NOMO-1 (cell line): ENCODE measurements at regions not wholly inside any gene's neighbourhood (a gene's known extent, or its start where the extent isn't known, plus 50 kb on each side); places are given as distances from the start of the nearest gene placed in this dataset.
"Not testable (repeated sequence)": the region's sequence is repeated elsewhere in the genome, so short reads cannot be mapped to it uniquely, and the experiment has no call there.

Experiments used
- DNase-seq, 2 experiments: peaks; one replicate each; lab custom pipeline; 2025; ENCODE audit not compliant: unreplicated experiment in 2 of 2; lab: John Stamatoyannopoulos, UW

DNA sequence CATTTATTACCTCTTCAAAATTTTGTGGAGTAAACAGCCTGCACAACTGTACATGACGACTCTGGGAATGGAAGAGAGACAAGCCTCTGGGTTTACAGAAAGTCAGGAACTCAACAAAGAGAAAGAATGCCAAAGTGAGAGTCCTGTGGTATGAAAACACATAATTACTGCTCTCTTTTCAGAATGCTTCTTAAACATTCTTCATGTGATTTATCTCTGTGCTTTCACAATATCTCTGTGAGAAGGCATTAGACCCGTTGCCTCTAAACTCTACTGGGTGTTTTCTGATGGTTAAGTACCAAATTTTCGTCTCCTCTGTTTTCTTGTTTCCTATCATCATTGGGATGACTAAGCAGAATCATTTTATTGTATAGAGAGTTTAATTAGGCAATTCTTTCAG lies 966.6 kb upstream of the SLIT2 start:
- DNase-seq: no peak

DNA sequence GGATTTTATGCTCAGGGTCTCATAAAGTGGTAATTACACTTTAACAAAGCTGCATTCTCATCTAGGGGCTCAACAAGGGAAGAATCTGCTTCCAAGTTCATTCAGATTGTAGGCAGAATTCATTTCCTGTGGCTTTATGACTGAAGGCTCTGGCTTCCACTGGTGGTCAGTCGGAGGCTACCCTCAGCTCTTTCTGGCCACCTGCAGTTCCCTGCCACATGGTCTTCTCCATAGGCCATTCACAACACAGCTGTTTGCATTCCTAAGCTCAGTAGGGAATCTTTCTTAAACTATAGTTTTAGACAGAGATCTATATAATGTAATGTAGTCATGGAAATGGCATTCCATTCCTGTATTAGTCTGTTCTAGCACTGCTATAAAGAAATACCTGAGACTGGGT lies 973.0 kb upstream of the SLIT2 start:
- DNase-seq: no peak

DNA sequence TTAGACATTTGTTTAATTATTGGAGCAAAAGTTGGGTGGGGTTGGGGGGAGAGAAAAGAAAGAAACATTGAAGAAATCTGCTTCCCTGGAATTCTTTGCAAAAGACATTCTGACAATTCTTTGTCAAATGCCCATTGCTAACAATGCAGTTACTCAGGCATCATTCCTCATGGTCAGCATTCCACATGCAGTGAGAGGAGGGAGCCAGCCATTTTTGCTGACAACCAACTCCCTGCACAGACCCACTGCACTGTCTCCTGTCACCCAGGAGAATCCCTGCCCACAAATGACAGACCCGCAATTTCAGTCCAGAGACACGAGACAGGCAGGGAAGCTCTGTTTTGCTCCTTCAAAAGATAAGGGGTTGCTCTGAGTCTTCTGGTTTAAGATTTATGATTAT lies 985.1 kb upstream of the SLIT2 start:
- no peak for DNase-seq

DNA sequence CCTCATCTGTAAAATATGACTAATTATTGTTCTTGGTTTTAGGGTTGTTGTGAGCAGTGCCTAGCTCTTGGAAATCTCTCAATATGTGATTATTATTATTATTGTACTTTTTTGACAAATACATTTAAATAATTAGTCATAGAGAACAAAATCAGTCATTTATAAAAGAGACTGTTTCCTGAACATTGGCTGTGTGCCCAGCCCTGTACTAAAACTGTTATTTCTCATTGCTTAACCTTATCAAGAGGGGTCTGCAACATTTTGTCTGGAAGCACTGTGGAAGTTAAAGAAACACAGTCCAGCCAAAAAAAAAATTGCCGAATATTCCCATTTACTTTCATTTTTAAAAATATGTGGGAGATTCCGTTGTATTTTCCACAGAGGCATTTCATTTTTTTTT lies 989.2 kb upstream of the SLIT2 start:
- no peak for DNase-seq

DNA sequence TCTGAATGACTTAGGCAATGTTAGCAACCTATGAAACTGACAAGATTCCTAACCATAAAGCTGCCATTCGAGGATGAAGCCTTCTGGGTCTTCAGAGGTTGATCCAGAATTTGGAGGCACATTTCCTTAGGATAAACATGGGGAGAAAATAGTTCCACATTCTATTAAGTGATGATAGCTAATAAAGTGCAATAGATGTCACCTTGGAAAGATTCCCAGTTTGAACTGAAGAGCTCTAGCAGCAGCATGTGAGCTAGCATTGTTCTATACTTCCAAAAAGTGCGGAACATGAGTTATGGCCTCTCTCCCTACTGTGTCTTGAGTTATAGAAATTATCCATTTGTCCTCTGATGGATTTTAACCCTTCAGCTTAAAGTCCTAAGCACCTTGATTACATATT lies 991.4 kb upstream of the SLIT2 start:
- DNase-seq: no peak

DNA sequence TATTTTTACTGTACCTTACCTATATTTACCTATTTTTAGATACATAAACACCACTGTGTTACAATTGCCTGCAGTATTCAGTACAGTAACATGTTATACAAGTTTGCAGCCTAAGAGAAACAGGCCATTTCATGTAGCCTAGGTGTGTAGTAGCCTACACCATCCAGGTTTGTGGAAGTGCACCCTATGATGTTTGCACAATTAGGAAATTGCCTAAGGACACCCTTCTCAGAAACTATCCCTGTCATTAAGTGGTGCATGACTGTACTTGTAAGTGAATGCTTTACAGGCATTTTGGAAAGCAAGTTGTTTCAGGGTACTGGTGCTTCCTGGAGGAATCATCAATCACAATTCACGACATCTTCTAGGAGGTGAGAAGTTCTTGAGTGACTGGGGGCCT lies 991.8 kb upstream of the SLIT2 start:
- no peak for DNase-seq

DNA sequence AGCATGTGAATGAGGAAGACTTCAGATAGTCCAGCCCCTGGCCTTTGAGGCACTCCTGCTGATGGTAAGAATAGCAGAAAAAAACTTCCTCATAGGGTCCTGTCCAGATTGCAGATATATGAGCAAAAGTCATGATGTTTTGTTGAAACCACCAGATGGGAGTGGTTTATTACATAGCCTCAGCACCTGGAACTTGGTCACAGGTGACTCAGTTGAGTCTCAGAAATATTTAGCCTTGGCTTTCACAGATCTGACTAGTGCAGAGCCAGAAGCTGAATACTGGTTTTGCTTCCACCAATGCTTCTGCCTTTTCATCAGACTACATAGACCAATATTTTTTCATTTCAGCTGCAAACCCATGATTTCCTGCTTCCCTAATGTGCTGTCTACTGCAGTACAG lies 994.9 kb upstream of the SLIT2 start:
- DNase-seq: no peak

DNA sequence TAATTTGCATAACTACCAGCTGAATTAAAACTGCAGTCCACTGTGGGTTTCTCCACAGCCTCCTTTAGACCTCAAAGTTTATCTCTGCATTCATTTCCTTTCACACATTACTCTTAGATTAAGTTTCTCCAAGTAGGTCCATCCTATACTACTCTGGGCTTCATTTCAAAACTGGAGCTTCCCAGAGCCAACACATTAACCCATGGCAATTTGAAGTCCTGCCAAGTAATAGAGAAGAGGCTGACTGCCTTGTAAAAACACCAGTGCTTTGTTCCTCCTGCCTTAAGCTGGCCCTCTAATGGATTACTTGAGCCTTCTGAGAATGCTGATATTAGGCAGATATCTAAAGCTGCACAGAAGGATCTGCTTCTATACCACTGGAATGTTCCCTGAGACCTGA lies 997.2 kb upstream of the SLIT2 start:
- DNase-seq: no peak

DNA sequence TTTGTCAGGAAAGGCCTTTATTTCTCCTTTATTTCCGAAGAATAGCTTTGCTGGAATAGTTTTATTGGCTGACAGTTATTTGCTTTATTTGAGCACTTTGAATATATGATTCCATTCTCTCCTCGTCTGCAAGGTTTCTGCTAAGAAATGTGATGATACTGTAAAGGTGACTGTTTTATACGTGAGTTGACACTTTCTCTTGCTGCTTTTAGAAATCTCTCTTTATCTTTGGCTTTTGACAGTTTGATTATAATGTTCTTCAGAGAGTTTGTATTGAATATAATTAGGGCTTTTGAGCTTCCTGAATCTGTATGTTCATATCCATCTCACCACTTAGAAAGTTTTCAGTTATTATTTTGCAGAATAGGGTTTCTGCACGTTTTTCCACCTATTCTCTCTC lies 1003.7 kb upstream of the SLIT2 start:
- no peak for DNase-seq

DNA sequence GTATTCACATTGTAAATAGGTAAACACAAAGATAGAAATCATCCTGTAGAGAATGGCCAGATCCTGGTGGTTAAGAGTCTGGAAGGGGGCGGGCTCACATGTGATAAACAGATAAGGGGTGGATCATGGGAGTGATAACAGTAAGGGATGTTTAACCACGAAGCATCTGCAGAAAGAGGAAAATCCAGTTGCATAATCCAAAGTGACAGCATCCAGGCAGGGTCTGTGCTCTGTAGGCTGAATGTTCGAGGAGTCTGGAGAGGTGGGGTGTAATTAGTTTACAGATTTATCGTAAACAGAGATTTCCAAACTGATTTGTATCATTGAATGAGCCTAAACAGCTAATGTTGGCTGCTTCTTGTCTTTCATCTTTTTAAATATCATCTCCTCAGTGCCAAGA lies 1009.8 kb upstream of the SLIT2 start:
- no peak for DNase-seq

DNA sequence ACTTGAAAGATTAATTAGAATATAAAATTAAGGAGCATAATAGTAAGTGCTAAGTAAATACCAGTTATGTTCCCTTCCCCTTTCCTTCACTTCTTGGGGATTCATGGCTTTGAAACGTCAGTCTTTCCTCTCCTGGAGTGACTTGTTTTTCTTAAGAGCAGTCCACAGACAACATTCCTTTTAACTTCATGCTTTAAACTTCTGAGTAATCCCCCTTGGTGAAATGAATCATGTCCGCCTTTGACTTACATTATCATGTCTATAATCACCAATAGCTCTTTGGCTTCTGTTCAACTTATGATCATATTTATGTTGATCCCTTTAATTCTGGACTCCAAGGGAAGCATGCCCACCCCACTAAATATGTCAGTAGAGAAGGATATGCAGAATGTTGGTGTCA lies 1012.1 kb upstream of the SLIT2 start:
- DNase-seq: no peak

DNA sequence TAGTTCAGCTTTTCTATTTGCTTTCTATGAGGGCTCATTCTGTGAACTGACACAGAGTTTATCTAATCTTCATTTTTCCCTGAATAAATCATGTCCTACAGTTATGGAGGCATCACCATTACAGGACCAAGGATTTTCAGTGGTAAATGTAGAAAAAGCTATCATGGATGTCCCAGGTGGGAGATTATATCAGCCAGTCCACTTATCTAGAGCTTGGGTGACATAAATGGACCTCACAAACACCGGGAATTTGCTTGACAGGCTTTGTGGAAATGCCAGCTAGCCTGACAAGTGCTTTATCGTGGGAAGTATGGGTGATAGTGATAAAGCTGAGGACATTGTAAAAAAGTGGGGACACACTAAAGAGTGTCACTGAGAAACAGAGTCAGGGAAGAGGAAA lies 1015.2 kb upstream of the SLIT2 start:
- DNase-seq: no peak

DNA sequence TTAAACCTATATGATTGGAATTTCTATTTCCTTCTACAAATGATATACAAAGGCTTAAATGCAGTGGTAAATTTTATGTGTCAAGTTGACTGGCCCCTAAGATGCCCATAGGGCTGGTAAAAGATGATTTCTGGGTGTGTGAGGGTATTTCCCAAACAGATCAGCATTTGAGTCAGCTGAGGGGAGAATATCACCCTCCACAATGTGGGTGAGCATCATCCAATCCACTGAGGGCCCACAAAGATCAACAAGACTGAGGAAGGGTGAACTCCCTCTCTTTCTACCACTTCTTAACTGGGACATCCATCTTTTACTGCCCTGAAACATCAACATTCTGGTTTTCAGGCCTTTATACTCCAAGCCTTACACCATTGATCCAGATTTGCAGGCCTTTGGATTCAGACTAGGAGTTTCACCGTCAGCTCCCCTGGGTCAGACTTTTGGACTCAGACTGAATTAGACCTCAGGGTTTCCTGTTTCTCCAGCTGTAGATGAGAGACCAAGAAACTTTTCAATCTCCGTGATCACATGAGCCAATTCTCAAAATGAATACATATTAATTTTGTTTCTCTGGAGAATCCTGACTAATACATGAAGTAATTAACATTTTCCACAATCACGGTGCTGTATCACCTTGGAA lies 1020.7 kb upstream of the SLIT2 start:
- no peak for DNase-seq

DNA sequence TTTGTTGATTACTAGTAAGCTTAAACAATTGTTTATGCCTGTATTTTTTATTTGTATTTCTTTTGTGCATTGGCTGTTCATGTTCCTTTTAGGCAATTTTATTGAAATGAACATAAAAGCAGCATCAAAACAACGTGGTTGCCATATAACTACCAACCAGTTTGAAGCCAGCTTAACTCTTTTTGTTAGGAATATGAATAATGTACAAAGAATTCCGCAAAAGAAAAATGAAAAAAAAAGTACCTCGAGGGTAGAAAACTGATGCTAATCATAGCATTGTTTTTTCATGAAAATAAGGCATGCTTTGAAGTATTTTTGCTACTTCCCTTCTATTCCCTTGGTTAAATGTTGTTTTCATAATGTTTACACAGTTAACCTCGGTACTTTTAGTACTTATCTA lies 1024.0 kb upstream of the SLIT2 start:
- DNase-seq: no peak

DNA sequence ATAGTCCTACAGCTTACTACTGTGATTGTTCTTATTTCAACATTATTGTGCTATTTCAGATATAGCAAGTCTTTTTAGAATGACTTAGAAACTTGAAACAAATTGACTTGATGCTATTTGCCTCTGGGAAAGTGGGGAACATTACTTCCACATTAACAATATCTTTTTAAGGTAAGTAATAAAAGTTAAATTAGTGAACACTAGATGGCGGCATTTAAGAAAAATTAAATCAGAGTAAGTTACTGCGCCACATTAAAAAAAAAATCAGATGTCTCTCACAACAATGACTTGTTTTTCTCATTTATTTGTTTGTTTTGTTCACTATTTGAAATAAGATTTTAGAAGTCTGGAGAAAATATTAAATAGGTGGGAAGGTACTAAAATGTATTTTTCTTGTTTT lies 1026.9 kb upstream of the SLIT2 start:
- DNase-seq: peak in 1 of 2 experiments; percentile 1

DNA sequence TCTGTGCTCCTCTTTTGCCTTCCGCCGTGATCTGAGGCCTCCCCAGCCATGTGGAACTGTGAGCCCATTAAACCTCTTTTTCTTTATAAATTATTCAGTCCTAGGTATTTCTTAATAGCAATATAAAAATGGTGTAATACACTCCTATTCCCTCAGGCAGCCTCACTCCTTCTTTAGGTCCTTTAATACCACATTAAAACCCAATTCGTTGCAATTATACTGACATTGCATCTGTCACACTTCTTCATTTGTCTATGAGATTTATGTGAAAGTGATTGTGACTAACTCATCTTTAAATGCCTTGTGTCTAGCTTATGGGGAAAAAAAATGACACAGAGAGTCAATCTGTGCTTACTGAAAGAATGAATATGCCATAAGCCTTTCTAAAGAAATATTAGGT lies 1035.2 kb upstream of the SLIT2 start:
- DNase-seq: no peak

DNA sequence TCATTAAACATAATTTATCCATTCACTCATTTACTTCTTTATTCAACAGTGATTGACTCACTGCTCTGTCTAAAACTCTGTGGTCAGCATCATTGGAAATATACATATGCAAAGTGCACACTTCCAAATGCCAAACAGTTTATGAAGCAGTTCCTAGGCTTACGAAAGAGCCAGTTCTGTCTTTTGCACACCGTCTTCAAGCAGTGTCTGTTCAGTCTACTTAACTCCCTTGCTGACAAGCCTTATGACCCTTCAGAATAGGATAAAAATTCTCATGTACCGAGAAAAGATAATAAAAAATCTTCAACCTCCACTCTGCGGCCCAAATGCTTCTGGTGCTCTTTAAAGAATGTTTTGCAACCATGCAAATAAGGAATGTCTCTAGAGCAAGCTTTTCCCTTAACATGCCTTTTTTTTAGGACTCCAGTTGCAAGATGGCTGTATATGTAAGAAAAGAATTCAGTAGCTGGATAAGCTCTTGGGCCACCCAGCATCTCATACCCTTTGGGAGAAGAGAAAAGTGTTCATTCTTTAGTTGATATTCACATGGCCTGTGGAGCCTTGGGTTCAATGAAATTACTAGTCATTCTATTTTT lies 1037.0 kb upstream of the SLIT2 start:
- no peak for DNase-seq

DNA sequence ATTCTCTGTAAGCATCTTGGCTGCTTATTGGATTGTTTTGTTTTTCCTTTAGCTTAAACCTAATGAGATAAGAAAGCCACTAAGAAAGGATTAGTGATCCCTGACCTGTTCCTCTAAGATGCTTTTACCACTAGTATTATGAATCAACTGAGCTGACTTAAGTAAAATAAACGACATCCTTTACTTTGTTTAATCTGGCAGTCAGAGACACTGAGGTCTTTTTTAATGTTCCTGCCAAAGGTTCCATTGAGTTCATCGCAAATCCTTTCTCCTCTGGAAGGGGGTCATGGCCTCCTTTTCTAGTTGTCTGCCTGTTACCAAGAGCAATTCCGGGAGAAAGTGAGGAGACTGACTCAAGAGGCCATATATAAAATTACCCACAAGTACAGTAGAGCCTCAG lies 1038.3 kb upstream of the SLIT2 start:
- no peak for DNase-seq

DNA sequence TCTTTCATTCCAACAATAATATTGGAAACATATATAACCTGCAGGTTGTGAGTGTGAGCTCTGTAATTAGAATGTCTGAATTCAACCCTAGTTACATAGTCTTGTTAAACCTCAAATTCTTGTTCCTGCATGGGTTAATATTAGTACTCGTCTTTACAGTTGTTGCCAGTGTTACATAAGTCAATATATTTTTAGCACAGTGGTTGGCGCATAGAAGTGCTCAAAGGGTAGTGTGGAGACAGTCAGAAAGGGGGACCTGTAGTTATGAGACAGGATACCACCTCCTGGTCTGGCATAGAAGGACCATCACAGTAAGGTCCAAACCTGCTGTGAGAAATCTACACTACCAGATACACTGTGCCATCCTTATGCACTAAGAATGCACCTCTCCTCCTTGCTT lies 1045.9 kb upstream of the SLIT2 start:
- DNase-seq: no peak

DNA sequence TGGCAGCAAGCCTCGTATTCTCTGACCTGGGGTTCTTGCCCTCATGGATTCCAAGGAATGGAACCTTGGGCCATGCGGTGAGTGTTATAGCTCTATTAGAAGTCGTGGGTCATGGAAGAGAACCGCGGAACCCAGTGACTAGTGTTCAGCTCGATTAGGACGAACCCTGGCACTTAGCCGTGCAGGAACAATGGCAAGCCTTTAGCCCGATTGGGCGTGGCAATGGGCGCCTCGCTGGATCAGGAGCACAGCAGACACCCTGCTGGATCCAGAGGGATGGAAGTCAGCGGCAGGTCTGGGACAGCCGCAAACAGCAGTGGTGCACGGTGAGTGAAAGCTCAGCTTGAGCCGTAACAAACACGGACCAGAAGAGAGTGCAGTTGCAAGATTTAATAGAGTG lies 1053.9 kb upstream of the SLIT2 start:
- not testable (repeated sequence) for DNase-seq

DNA sequence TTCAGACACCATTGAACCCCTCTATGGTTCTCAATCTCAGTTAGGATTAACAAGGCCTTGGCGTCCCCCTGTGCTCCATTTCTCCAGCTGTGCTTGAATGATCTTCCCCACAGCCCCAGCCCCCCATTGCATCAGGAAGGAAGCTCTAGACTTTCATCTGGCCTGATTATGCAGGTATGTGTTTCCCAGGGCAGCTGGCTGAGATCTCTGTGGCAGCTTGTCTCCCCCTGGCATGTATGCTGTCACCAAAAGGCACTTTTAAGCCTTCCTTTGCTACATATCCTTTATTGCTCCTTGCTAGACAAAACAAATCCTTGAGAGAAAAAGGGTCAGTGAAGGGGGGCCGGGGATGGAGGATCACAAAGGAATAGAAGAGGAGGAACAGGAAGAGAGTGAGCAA lies 1056.0 kb upstream of the SLIT2 start:
- DNase-seq: no peak

DNA sequence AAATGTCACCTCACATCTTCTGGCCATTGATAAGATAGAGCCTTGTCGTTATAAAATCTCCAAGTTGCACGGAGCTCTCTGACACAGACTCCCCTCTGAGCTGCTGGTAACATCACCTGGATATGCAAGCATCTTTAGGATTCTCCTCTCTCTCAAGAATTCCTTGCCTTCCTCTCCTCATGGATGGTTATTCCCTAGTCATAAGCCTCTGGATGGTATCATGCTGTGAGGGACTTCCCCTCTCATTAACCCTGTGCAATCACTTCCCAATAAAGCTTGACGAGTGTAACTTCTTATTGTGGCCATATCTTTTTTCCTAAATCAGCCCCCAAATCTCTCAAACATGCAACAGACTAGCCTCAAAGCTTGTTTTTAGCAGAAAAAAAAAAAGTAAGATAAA lies 1057.0 kb upstream of the SLIT2 start:
- DNase-seq: no peak
